GM21723 (cell line): ENCODE measurements at regions not wholly inside any gene's neighbourhood (a gene's known extent, or its start where the extent isn't known, plus 50 kb on each side); places are given as distances from the start of the nearest gene placed in this dataset.

Source experiments
- ATAC-seq: cut with Tn5 transposase; IDR thresholded peaks from one replicate; pipeline ENCODE4 v1.9.1; 2021; ENCODE audit warnings: mild to moderate bottlenecking, moderate library complexity; ENCODE audit not compliant: unreplicated experiment

DNA sequence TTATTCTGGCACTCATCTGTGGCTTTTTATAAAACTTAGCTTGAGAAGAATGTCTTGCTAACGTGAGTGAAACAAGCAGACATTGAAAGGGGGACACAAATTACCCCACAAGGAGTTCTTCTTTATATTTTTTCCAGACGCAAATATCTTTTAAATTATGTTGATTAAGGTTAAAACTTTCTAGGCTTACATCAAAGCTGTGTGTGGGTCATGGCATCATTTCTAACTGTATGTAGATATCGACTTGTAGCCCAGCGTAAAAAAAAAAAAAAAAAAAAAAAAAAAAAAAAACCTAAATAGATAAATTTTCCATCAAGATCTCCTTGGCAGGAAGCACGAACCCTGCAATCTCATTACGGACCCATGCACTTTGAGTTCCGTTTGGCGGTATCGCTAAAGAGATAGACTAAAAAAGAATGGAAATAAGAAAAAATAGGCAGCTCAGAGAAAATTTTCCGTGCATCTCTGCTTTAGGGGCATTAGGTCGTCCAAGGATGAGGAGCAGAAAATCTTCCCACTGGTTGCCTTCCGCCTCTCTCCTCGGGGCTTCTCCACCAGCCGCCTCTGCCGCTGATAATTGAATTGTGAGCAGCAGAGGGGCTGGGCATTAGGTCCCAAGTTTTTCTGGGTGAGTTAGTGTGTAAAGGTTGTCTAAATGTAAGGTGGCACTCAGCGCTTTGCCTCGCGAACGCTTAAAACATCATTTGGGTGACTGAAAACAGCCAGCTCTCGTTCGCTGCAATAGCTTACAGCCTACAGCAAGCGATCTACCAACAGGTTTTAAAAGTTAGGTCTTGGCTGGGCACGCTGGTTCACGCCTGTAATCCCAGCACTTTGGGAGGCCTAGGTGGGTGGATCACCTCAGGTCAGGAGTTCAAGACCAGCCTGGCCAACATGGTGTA lies 194.0 kb downstream of the TRIM27 start:
- no peak for ATAC-seq

DNA sequence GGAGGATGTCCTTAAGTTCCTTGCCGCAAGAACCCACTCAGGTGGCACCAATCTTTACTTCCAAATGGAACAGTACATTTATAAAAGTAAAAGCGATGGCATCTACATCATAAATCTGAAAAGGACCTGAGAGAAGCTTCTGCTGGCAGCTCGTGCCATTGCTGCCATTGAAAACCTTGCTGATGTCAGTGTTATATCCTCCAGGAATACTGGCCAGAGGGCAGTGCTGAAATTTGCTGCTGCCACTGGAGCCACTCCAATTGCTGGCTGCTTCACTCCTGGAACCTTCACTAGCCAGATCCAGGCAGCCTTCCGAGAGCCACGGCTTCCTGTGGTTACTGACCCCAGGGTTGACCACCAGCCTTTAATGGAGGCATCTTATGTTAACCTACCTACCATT lies 191.7 kb downstream of the TRIM27 start:
- ATAC-seq, result no peak

DNA sequence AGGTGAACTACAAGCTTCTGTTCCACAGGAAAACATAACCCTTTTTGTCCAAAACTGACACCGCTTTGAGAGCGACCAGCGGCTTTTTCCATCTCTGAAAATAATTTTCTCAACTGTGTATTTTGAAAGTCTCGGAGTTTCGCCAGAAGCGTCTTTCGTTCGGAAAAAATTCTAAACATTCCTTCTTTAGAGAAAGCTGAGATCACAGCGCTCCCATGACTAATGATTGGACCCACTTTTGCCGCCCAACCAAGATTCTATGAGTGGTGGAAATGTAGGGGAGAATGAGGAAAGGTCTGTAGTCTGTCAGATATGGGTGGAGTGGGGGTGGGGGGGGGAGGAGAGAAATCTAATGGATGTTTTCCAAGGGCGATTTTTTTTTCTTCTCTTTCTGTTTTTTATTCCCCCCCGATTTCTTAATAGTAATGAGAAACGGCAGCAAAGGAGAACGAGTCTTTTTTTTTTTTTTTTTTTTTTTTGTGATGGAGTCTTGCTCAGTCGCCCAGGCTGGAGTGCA lies 189.3 kb downstream of the TRIM27 start:
- ATAC-seq, result no peak

DNA sequence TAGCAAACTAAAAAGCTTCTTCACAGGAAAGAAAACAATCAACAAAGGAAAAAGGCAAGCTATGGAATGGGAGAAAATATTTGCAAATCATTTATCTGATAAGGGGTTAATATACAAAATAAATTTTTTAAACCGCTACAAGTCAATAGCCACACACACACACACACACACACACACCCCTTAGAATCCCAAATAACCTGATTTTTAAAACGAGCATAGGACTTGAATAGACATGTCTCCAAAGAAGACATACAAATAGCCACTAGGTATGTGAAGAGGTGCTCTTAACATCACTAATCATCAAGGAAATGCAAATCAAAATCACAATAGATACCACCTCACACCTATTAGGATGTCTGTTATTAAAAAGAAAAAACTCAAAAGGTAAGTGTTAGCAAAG lies 187.7 kb downstream of the TRIM27 start:
- no peak for ATAC-seq

DNA sequence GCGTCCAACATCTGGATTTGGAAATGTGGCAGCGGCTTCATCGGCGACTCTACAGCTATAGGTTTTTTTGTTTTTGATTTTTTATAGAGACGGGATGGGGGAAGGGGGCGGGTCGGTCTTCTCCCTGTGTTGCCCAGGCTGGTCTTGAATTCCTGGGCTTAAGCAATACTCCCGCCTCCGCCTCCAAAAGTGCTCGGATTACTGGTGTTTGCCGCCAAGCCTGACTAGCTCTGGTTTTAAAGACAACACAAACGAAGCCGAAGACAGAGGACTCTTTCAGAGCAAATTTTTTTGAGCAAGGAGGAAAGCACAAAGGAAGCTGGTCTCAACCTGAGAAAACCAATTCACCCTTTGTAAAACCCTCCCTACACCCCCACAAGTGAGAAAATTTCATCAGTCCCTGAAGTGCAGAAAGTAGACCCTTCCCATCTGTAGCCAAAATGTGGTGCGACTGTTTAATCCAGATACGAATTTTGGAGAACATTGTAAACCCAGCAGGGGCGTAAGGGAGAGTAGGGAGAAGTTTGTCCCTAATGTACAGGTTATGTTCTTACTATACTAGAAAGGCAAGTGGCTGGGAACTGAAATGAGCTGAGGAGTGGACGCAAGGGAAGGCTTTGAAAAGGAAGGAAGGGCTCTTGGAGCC lies 185.9 kb downstream of the TRIM27 start:
- ATAC-seq, result no peak

DNA sequence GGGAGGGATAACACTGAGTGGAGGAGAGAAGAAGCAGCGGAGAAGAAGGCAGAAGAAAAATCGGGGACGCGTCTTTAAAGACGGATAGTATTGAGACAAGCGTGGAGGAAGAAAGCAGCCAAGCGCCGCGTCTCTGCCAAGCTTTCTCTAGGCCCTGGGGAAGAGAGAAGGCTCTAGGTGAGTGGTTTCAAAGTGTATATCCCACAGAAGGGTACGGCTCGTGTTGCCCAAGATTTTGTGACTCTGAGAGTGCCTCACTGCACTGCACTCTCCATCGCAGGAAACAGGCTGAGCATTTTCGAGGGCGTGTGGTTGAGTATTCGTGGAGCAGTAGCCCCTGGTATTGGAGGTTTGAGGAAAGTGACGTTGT lies 185.4 kb downstream of the TRIM27 start:
- no peak for ATAC-seq

DNA sequence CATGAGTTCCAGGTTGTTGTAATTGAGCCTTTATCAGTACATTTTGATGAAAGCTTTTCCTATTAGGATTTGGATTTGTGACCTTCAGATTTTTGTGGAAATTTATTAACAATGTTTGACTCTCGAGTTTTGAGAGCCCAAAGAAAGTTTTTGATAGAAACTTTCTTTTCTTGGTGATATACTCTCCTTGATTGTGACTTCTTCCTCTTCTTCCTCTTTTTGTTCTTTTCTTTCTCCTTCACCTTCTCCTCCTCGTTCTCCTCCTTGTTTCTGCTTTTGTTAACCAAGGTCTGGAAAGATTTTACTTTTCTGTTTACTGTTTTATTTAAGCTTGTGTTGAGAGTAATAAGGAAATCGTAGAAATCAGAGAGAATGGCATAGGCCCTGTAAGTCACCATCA lies 182.4 kb downstream of the TRIM27 start:
- ATAC-seq, result no peak

DNA sequence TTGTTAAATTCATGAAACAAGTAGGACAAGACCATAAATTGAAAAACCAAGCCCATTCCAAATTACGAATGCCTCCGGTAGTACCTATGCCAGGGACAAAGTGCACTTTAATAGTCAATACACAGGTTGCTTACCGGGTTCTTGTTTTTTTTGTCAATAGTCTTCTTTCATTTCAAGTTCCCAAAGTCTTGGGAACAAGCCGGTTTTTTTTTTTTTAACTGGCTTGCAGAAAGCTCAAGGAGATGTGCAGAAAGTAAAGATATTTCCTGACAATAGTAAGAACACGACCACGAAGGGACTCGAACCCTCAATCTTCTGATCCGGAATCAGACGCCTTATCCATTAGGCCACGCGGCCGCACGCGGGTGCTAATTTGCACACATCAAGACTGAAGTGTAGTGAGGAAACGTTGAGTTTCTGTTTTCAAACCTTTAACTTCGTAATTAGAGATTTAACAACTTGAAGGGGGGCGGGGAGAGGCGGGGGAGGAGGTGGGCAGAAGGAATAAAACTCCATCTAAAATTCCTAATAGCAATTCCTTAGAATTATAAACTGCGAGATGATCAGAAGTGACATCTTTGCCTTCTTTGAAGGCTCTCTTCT lies 181.0 kb downstream of the TRIM27 start:
- no peak for ATAC-seq

DNA sequence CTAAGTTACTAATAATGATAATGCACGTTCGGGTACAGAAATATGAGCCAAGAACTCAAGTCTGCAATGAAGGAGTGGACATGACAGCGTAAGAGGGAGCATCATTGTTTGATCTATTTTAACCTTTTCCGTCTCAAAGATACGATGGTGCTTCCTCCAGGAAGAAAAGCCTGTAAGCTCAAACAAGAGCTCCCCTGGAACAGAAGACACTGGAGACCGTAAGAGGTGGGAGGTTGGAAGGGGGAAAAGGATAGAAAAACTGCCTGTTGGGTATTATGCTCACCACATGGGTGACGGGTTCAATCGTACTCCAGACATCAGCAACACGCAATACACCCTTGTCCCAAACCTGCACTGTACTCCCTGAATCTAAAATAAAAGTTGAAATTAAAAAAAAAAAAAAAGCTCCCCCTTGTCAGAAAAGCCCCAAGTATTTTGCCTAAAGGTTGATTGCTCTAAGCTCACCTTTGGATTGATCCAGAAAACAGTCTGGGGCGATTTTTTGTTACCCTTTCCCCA lies 180.5 kb downstream of the TRIM27 start:
- no peak for ATAC-seq

DNA sequence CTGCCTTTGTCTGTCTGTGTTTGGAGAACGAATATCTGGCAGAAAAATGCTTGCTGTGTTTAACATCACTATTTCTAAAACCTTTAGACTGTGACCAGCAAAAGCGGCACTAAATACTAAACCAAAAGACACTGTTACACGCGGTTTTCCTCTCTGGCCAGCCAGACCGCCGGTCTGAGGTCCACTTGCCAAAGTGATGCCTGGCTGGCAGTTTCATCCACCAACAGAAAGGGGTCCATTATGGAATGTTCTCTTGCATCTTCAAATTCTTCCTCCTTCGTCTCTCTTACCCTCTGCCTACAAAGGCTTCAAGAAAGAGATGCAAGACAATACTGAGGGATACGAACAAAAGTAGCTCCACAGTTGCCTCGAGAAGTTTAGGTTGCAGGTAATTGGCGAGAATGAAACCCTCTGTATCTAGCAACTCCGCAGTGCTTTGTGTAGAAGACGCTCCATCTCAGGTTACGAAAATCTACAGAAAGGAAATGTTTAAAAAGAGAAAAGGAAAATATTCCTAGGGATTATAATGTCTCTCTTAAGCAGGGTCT lies 176.6 kb downstream of the TRIM27 start:
- ATAC-seq, result no peak

DNA sequence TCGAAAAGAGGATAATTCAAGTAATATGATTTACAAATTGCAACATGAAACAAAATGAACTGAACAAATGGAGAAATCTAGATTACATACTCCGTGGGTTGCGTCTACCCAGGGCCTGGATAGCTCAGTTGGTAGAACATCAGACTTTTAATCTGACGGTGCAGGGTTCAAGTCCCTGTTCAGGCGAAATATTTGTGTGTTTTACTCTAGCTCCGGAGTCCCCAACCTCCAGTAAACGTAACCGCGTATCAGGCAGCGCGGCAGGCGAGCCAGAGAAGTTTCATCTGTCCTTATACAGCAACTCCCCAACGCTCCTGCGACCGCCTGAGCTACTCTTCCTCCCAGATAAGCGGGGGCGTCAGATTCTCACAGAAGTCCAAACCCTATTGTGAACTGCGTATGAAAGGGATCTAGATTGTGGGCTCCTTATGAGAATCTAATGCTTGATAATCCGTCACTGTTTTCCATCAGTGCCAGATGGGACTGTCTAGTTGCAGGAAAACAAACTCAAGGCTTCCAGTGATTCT lies 176.1 kb downstream of the TRIM27 start:
- no peak for ATAC-seq

DNA sequence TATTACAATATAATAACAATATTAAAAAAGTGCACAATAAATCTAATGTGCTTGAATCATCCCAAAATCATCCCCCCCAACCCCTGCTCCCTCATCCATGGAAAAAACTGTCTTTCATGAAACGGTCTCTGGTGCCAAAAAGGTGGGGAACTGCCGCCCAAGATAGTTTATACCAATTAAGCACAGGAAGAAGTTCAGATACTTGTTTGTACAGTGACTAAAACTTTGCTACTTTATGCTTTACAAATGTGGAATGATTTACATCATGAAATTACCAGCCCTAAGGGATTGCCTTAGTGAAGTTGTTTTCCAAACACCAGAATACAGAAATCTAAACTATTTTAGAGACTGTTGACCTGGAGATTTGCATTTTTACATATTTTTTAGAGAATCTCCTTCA lies 175.6 kb downstream of the TRIM27 start:
- ATAC-seq, result no peak

DNA sequence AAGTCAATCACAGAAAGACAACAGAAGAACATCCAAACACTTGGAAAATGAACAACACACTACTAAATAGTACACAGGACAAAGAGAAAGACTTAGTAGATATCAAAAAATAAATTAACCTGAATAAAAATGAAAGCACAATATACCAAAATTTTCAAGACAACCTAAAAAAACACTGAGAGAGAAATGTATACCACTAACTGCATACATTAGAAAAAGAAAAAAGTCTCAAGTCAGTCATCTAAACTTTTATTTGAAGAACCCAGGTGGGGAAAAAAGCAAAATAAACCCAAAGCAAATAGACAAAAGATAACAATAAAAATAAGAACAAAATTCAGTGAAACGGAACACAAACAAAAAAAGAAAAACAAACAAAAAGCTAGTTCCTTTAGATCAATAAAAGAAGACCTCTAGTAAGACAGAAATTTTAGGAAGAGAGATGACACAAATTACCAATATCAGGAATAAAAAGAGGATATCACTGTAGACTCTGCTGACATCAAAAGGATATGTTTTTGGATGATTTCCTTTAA lies 172.8 kb downstream of the TRIM27 start:
- no peak for ATAC-seq

DNA sequence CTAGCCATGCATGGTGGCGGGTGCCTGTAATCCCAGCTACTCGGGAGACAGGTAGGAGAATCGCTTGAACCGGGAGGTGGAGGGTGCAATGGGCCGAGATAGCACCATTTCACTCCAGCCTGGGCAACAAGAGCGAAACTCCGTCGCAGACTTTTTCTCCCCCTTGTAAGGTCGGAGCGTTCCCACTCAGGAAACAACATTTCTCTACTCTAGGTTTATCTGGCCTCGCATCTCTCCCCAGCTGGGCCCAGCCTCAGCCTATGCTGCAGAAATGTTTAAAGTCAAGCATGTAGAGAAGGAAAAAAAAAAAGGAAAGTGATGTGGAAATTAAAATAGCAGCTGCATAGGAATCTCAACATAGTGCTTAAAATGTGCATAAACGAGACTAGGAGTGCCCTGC lies 172.3 kb downstream of the TRIM27 start:
- no peak for ATAC-seq

DNA sequence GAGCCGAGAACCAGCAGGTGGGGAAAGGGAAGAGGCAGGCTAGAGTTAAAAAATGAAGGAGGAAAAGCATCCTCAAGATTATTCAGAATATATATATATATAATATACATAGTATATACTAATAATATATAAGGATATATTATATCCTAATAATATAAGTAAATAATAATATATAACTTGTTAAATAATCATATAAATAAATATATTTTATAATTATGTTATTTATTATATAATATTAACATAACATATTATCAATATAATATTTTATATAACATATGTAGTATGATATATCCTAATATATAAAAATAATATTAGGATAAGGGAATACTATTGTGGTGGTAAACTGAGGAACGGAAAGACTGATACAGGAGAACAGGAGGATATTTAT lies 171.8 kb downstream of the TRIM27 start:
- no peak for ATAC-seq

DNA sequence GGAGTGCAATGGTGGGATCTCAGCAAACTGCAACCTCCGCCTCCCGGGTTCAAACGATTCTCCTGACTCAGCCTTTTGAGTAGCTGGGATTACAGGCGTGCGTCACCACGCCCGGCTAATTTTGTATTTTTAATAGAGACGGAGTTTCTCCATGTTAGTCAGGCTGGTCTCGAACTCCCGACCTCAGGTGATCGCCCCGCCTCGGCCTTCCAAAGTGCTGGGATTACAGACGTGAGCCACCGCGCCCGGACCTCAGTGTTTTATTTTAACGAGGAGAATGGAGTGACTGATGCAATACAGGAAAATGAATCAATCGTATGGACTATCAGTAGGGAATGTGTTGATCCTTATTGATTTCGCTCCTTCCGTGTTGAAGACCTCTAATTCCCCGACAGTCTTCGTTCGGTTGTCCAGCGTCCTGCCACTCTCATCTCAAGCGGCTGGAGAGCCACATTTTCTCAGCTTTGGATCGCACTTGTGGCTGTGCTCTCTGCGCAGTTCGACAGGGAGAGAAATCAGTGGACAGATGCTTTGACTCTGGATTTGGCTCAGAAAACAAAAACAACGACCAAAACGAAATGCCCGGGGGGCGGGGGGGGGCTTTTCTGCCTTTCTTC lies 166.2 kb downstream of the TRIM27 start:
- ATAC-seq, result no peak

DNA sequence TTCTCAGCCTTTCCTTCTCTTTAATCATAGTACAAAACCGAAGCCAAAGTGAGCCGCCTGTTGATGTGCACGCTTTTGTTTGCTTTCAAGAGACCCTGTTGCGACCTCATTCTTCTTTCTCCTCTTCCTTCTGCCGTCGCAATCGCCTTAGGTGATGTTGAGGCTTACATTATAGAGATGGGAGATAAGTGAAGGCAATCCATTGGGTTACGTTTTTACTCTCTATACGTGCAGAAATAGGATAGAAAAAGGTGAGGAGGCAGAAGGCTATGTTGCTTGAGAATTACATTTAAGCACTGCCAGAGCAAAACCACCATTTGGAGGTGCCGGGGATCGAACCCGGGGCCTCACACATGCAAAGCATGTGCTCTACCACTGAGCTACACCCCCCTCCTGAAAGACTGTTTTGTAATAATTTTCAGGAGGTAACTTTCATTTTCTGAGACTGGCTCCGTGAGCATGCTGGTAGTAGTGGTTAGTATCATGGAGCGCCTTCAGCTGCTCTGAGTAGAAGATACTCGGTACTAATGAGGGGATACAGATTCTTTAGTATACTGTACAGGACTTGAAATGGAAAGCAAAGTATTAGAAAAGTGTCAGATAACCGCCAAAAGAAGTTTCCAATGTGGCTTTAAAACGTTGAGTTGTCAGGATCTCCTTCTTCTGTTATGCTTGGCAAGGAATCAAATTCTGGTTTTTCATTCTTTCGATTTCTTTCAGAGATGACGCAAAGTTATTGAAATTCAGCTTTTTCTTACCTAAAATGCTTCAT lies 165.6 kb downstream of the TRIM27 start:
- no peak for ATAC-seq

DNA sequence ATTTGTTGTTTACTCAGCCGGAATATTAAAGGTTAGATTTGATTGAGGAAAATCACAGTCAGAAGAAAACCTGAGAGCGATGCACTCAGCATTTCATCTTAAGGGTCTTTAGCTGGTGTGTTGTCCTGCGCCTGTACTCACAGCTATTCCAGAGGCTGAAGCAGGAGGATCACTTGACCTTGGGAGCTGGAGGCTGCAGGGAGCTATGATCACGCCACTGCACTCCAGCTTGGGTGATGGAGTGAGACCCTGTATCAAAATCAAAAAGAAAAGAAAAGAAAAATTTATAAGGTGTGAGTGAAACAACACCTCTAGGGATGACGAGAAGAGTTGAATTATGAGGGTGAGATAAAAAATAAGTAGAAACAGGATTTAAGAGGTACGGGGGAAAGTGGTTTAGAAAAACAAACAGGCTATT lies 165.0 kb downstream of the TRIM27 start:
- ATAC-seq, result no peak

DNA sequence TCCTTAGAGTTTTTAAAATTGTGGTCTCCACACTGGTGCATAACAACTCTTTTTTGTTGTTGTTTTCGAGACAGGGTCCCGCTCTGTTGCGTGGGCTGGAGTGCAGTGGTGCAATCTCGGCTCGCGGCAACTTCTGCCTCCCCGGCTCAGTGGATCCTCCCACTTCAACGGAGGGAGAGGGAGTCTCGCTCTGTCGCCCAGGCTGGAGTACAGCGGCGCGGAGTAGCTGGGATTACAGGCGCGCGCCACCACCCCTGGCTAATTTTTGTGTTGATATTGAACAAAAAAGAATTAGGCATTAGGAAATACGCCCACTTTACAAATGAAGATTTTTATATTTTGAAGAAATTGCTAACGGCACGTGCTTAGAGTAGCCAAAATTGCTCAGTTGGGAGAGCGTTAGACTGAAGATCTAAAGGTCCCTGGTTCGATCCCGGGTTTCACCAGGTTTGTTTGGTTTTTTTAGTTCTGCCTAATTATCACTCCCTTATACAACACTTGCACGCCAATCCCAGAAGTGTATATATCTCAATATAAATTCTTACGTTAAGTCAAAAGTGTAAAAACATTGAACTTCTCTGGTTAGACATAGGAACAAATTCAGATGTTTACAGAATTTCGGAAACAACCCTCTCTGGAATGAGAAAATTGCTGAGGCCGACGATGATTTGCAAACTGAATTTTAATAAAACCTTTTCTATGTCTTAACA lies 159.6 kb downstream of the TRIM27 start:
- ATAC-seq, result no peak
